Activated T-cell treated with anti-CD3 and anti-CD28 coated beads, Interleukin-2, amount 50 U/mL, for 72 hours (primary cell): ENCODE measurements at regions not wholly inside any gene's neighbourhood (a gene's known extent, or its start where the extent isn't known, plus 50 kb on each side); places are given as distances from the start of the nearest gene placed in this dataset.
"Not testable (repeated sequence)": the region's sequence is repeated elsewhere in the genome, so short reads cannot be mapped to it uniquely, and the experiment has no call there.

Source experiments
- ATAC-seq, 2 donors: fragments of 150-1000 bp; cut with Tn5 transposase; replicated peaks in 1 of 2; 2 replicates each; pipeline ENCODE4 v1.10.0; 2021; ENCODE audit warnings: moderate library complexity in 2 of 2, mild to moderate bottlenecking in 1 of 2
- DNase-seq, 2 donors: peaks; one replicate each; pipeline ENCODE4 v3.0.0; 2021 to 2022; ENCODE audit warnings: mixed read lengths in 1 of 2
- H3K27ac Mint-ChIP-seq: one replicate; pipeline ENCODE4 v1.8.0; 2022; ENCODE audit warnings: mild to moderate bottlenecking, moderate library complexity, mixed read lengths
- H3K27me3 Mint-ChIP-seq: one replicate; pipeline ENCODE4 v1.8.0; 2022; ENCODE audit warnings: low read depth, mixed read lengths
- H3K36me3 Mint-ChIP-seq, 2 donors: one replicate each; pipeline ENCODE4 v1.8.0; 2022; ENCODE audit warnings: mixed read lengths in 2 of 2, mild to moderate bottlenecking in 1 of 2; ENCODE audit not compliant: insufficient read depth in 2 of 2
- H3K4me1 Mint-ChIP-seq: one replicate; pipeline ENCODE4 v1.8.0; 2022; ENCODE audit warnings: low read depth, mixed read lengths
- H3K4me3 Mint-ChIP-seq, 2 donors: one replicate each; pipeline ENCODE4 v1.8.0; 2022; ENCODE audit warnings: mild to moderate bottlenecking in 2 of 2, mixed read lengths in 2 of 2, moderate library complexity in 2 of 2
- H3K9me3 Mint-ChIP-seq, 2 donors: one replicate each; pipeline ENCODE4 v1.8.0; 2022; ENCODE audit warnings: mixed read lengths in 2 of 2

GRCh38 chr13:82136880-82137279 is 1745.4 kb downstream of the SLITRK1 start:
- Mint-ChIP-seq H3K27ac (no peak overlapping the region), H3K36me3 (no peaks in the 10 kb centered on the region), H3K27me3 (no peaks in the 10 kb centered on the region), H3K4me1 (no peaks in the 10 kb centered on the region), H3K9me3 (peaks cover 2 to 3% of the 10 kb centered on the region in 2 donors), H3K4me3 (no peak overlapping the region)
- DNase-seq = no peak
- ATAC-seq = no peak

GRCh38 chr13:82129281-82129680 is 1753.0 kb downstream of the SLITRK1 start:
- no peak overlapping the region for H3K27ac Mint-ChIP-seq
- H3K9me3 Mint-ChIP-seq = peaks cover 5 to 6% of the 10 kb centered on the region in 2 donors
- DNase-seq = no peak
- H3K4me1 Mint-ChIP-seq = no peaks in the 10 kb centered on the region
- H3K27me3 Mint-ChIP-seq = no peaks in the 10 kb centered on the region
- ATAC-seq = no peak
- H3K36me3 Mint-ChIP-seq = peaks cover 0 to 2% of the 10 kb centered on the region in 2 donors
- no peak overlapping the region for H3K4me3 Mint-ChIP-seq

GRCh38 chr13:82118589-82118988 is 1763.7 kb downstream of the SLITRK1 start:
- Mint-ChIP-seq H3K4me1 (no peaks in the 10 kb centered on the region), H3K27me3 (no peaks in the 10 kb centered on the region), H3K27ac (no peak overlapping the region), H3K4me3 (no peak overlapping the region), H3K36me3 (peaks cover 0 to 2% of the 10 kb centered on the region in 2 donors), H3K9me3 (peaks cover 9 to 10% of the 10 kb centered on the region in 2 donors)
- ATAC-seq = no peak
- no peak for DNase-seq

GRCh38 chr13:82116422-82116989 is 1765.8 kb downstream of the SLITRK1 start:
- Mint-ChIP-seq H3K27ac (no peak overlapping the region), H3K36me3 (peaks cover 0 to 2% of the 10 kb centered on the region in 2 donors), H3K4me3 (no peak overlapping the region), H3K4me1 (no peaks in the 10 kb centered on the region), H3K27me3 (no peaks in the 10 kb centered on the region), H3K9me3 (peaks cover 9 to 12% of the 10 kb centered on the region in 2 donors)
- ATAC-seq (no peak), DNase-seq (no peak)

GRCh38 chr13:82115391-82115790 is 1766.9 kb downstream of the SLITRK1 start:
- ATAC-seq (no peak), DNase-seq (no peak)
- H3K4me1 Mint-ChIP-seq = no peaks in the 10 kb centered on the region
- peaks cover 0 to 2% of the 10 kb centered on the region in 2 donors for H3K36me3 Mint-ChIP-seq
- no peaks in the 10 kb centered on the region for H3K27me3 Mint-ChIP-seq
- no peak overlapping the region for H3K4me3 Mint-ChIP-seq
- H3K27ac Mint-ChIP-seq = no peak overlapping the region
- H3K9me3 Mint-ChIP-seq = peaks cover 12 to 14% of the 10 kb centered on the region in 2 donors

- peaks cover 5 to 8% of the 10 kb centered on the region in 2 donors for H3K9me3 Mint-ChIP-seq
Observed at GRCh38 chr13:82096256-82096655, 1755.3 kb upstream of the SPRY2 start.

GRCh38 chr13:82092312-82092711 is 1751.4 kb upstream of the SPRY2 start:
- Mint-ChIP-seq H3K36me3 (peaks cover 0 to 2% of the 10 kb centered on the region in 2 donors), H3K4me1 (no peaks in the 10 kb centered on the region), H3K27me3 (no peaks in the 10 kb centered on the region), H3K9me3 (peaks cover 5 to 11% of the 10 kb centered on the region in 2 donors), H3K27ac (no peak overlapping the region), H3K4me3 (no peak overlapping the region)
- no peak for DNase-seq
- ATAC-seq = no peak

More at GRCh38 chr13:82096256-82096655, 1755.3 kb upstream of the SPRY2 start:
- DNase-seq = no peak
- ATAC-seq = no peak
- no peak overlapping the region for H3K4me3 Mint-ChIP-seq
- no peak overlapping the region for H3K27ac Mint-ChIP-seq
- no peaks in the 10 kb centered on the region for H3K4me1 Mint-ChIP-seq
- H3K27me3 Mint-ChIP-seq = no peaks in the 10 kb centered on the region
- H3K36me3 Mint-ChIP-seq = no peaks in the 10 kb centered on the region

GRCh38 chr13:82088781-82089180 is 1747.9 kb upstream of the SPRY2 start:
- Mint-ChIP-seq H3K27ac (no peak overlapping the region), H3K9me3 (peaks cover 3 to 9% of the 10 kb centered on the region in 2 donors), H3K36me3 (peaks cover 0 to 2% of the 10 kb centered on the region in 2 donors), H3K27me3 (no peaks in the 10 kb centered on the region), H3K4me1 (no peaks in the 10 kb centered on the region), H3K4me3 (no peak overlapping the region)
- no peak for DNase-seq
- ATAC-seq = no peak

- ATAC-seq (no peak), DNase-seq (no peak)
- Mint-ChIP-seq H3K4me1 (no peaks in the 10 kb centered on the region), H3K27ac (no peak overlapping the region), H3K27me3 (no peaks in the 10 kb centered on the region), H3K9me3 (peaks cover 1 to 6% of the 10 kb centered on the region in 2 donors), H3K4me3 (no peak overlapping the region), H3K36me3 (no peaks in the 10 kb centered on the region)
Observed at GRCh38 chr13:82076496-82076895, 1735.6 kb upstream of the SPRY2 start.

- Mint-ChIP-seq H3K4me3 (no peak overlapping the region), H3K27me3 (no peaks in the 10 kb centered on the region), H3K9me3 (peaks cover 4 to 10% of the 10 kb centered on the region in 2 donors), H3K4me1 (no peaks in the 10 kb centered on the region), H3K27ac (no peak overlapping the region), H3K36me3 (no peaks in the 10 kb centered on the region)
- no peak for DNase-seq
- ATAC-seq = no peak
Observed at GRCh38 chr13:82070416-82070815, 1729.5 kb upstream of the SPRY2 start.

GRCh38 chr13:82062772-82063171 is 1721.8 kb upstream of the SPRY2 start:
- H3K9me3 Mint-ChIP-seq = peaks cover 8 to 9% of the 10 kb centered on the region in 2 donors
- H3K27ac Mint-ChIP-seq = no peak overlapping the region
- H3K27me3 Mint-ChIP-seq = no peaks in the 10 kb centered on the region
- ATAC-seq (no peak), DNase-seq (no peak)
- H3K4me3 Mint-ChIP-seq = no peak overlapping the region
- no peaks in the 10 kb centered on the region for H3K36me3 Mint-ChIP-seq
- H3K4me1 Mint-ChIP-seq = no peaks in the 10 kb centered on the region

- Mint-ChIP-seq H3K27ac (no peak overlapping the region), H3K4me3 (no peak overlapping the region), H3K9me3 (peaks cover 8 to 9% of the 10 kb centered on the region in 2 donors), H3K4me1 (no peaks in the 10 kb centered on the region), H3K36me3 (peaks cover 0 to 2% of the 10 kb centered on the region in 2 donors), H3K27me3 (no peaks in the 10 kb centered on the region)
- ATAC-seq (no peak), DNase-seq (no peak)
Observed at GRCh38 chr13:82058364-82058763, 1717.4 kb upstream of the SPRY2 start.

- not testable (repeated sequence) for H3K4me3 Mint-ChIP-seq, H3K4me1 Mint-ChIP-seq, H3K27ac Mint-ChIP-seq, H3K9me3 Mint-ChIP-seq, DNase-seq, ATAC-seq, H3K27me3 Mint-ChIP-seq, H3K36me3 Mint-ChIP-seq
Observed at GRCh38 chr13:82045316-82045715, 1704.4 kb upstream of the SPRY2 start.

GRCh38 chr13:82036602-82037001 is 1695.7 kb upstream of the SPRY2 start:
- Mint-ChIP-seq H3K4me1 (no peaks in the 10 kb centered on the region), H3K4me3 (no peak overlapping the region), H3K36me3 (no peaks in the 10 kb centered on the region), H3K27ac (no peak overlapping the region), H3K27me3 (no peaks in the 10 kb centered on the region), H3K9me3 (peaks cover 1 to 6% of the 10 kb centered on the region in 2 donors)
- no peak for DNase-seq
- no peak for ATAC-seq
